IPS DF 4.7 (cell line): ENCODE measurements at regions not wholly inside any gene's neighbourhood (a gene's known extent, or its start where the extent isn't known, plus 50 kb on each side); places are given as distances from the start of the nearest gene placed in this dataset.

Source experiments
- DNase-seq: peaks from one replicate; pipeline ENCODE4 v3.0.0-alpha.2; 2013; ENCODE audit warnings: low spot score; ENCODE audit errors: extremely low read depth

DNA sequence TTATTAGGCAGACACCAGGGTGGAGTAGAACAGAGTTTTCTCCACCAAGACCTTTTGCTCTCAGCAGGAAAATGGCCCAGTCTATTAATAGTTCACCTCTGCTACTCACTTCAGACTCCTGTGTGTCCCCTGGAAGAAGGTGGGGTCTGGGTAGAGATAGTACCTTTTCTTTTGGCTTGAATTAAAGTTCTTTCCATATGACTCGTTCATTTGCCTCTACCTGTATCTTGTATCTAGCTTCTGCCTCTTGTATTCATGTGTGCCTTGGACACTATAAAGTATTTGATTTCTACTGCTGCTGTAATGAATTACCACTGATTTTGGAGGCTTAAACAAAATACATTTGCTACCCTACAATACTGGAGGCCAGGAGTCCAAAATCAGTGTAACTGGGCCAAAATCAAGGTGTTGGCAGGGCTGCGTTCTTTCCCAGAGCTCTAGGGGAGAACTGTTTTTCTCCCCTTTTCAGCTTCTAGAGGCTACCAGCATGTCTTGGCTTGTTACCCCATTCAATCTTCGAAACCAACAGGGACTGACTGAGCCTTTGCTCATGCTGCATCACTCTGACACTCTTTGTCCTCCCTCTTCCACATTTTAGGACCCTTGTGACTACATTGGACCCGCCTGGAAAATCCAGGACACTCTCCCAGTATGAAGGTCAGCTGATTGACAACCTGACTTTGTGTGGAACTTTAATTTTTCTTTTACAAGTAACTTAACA, 155.6 kb upstream of the PRSS58 start:
- no peak for DNase-seq

DNA sequence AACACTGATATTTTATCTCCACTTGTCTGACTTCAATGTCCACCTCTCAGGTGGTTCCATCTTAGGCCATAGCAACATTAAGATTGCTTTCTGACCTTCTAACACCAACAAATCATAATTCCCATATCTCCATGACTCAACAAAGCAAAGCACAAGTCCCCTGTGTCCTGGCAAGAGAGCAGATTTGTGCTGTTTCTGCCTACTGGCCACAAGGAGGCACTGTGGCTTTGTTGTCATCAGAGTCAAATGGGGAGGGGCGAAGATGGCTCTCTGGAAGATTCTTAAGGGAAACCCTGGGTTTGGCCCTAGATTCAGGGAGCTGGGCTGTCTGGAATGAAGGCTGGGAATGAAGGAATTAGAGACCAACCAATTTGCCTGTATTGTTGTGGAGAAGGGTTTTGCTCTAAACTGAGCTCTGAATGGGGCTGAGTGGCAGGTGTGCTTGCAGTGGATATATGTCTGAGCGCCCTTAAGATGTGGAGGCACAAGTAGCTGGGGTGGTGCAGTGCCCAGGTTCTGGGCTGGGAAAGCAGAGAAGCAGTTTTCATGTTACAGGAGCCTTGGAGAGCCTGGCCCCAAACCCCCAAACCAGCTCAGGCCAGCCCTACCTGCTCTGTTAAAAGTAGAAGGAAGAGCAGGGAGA, 154.8 kb upstream of the PRSS58 start:
- DNase-seq = peak; percentile 46

DNA sequence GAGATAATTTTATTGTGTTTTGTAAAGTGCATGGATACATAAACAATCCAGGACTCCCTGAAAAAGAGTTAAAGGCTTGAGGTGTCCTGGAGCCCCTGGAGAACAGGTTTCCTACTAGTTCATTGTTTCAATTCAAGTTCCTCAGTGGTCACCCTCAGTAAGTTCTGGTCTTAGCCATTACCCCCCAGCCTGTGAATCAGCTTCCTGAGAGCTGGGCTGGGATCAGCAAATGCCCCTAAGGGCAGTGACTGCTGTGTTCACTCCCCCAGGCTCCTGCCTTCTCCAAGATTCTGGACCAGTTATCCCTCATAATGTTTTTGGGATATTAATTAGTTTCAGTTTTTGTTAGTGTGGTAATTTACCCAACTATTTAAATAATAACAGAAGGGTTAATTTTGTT, 151.6 kb upstream of the PRSS58 start:
- DNase-seq = no peak

DNA sequence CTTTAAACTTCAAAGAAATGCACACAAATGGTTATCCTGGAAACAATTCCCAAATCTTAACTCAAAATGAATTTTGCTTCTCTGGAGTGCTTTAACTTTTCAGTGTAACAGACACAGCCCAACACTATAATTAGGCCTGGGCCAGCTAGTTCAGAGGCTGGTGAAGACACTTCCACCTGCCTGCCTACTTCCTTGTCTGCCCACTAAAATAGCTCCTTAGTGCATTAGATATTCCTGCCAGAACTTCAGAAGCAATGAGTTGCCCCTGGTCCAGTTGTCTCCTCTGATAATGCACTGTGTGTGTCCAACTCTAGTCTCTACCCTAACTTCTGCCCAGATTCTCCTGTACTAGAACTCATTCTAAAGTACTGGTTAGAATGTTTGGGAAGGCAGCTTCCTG, 150.9 kb upstream of the PRSS58 start:
- no peak for DNase-seq

DNA sequence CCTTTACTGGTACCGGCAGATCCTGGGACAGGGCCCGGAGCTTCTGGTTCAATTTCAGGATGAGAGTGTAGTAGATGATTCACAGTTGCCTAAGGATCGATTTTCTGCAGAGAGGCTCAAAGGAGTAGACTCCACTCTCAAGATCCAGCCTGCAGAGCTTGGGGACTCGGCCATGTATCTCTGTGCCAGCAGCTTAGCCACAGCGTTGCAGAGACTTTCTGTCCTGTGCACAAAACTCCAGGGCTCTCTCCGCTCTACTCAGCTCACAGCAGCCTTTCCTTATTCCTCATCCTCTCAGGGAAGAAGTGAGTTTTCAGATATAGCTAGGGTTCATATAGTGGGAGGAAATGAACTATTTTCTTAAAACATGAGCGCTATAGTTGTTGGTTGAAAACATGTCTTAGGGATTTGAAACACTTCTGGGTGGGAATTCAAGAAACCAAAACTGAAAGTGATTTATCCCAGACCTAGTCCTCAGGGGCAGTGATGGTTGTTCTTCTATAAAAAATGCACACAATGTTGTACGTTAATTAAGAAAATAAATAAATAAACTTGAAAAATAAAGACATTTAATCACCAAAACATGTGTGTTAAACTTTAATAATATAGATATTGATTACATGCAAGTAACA, 150.2 kb upstream of the PRSS58 start:
- no peak for DNase-seq

DNA sequence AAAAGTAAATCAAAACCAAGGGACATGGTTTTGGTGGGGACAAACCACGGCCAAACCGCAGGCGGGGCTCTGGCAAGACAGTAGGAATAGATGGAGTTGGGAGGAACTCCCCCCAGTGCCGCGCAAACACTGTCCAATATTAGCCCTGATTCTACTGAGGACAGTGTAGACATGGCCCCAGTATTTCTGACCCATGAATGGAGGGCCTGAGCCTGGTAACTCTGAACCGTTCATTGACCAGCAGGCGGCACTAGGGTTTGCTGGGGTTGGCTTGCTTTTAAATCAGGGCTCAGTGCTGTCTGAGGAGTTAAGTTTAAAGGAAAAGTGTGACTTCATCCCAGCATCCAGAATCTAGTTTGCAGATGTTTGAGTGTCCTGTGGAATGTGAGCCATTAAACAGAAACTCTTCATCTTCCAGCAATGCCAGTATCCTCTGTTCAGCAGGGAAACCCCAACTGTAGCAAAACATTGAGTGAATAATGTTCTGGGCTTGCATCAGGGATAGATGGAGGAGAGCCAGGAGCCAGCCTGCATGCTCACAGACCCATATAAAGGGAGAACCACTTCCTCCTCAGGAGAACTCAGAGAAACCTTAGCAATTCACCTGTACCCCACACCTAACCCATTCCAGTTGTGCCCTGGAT, 147.4 kb upstream of the PRSS58 start:
- no peak for DNase-seq

DNA sequence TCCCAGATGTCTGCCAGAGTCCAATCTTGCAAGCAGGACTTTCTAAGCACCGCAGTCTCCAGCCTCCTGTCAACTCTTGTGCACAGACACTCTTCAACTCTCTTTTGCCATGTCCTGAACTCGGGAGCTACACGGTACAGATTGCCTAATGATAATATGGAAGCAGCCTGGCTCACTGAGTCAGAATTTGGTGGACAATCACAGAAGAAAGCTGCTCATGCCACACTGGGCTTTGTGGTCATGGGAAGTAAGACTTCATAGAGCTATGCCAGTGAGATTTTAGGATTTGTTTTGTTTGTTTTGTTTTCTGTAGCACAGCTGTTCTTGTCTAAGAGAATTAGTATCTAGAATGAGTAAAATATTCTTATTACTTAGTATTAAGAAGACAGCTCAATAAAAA, 144.1 kb upstream of the PRSS58 start:
- no peak for DNase-seq

DNA sequence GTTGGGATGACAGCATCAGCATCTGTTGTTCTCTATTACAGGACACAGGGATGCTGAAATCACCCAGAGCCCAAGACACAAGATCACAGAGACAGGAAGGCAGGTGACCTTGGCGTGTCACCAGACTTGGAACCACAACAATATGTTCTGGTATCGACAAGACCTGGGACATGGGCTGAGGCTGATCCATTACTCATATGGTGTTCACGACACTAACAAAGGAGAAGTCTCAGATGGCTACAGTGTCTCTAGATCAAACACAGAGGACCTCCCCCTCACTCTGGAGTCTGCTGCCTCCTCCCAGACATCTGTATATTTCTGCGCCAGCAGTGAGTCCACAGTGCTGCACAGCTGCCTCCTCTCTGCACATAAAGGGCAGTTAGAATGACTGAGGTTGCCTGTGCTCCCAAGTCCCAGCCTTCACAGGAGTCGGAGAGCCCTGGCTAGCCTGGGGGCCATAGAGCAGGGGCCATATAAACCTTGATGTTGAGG, 142.2 kb upstream of the PRSS58 start:
- no peak for DNase-seq

DNA sequence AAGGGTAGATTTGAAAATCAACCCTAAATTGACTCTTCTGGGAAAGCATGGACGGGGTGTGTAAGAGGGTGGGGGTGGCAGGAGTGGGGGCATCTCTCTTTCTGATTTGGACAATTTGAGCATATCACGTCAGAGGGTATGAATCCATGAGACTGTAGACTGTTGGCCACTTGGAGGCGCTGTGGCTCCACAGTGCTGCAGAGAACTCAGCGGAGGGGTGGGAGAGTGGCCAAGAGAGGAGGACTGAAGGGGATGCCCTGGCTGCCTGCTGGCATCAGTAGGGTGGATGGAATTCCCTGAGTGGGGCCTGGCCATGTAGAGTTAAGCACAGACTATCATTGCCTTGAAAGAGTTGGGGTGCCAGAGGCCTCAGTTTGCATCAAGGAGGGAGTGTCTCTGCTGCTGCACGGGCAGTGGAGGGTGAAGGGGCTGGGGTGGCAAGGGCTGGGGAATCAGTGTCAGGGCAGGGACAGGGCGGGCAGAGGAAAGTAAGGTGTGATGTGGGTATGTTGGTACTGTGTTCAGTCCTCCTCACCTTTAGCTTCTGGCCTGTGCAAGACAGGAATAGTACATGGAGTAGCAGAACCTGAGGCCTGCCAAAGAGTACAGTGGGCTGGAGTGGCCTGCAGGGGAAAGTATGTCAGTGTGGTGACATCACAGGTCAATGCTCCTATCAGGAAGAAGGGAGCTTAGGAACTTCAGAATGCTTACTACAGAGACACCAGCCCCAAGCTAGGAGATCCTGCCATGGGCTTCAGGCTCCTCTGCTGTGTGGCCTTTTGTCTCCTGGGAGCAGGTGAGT, 133.5 kb upstream of the PRSS58 start:
- peak; percentile 58 for DNase-seq

DNA sequence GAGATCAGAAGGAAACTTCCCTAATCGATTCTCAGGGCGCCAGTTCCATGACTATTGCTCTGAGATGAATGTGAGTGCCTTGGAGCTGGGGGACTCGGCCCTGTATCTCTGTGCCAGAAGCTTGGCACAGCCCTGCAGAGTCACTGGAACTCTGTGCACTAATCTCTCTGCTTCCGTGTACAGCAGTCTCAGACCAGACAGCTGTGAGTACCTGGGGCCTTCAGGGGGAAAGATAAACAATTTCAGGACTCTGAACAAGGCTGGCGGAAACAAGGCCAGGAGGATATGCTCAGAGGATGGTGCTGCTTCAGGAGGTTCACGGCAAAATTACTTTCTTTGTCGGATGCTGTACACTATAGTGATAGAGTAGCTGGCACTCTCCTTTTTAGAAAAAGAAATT, 131.7 kb upstream of the PRSS58 start:
- DNase-seq = no peak

DNA sequence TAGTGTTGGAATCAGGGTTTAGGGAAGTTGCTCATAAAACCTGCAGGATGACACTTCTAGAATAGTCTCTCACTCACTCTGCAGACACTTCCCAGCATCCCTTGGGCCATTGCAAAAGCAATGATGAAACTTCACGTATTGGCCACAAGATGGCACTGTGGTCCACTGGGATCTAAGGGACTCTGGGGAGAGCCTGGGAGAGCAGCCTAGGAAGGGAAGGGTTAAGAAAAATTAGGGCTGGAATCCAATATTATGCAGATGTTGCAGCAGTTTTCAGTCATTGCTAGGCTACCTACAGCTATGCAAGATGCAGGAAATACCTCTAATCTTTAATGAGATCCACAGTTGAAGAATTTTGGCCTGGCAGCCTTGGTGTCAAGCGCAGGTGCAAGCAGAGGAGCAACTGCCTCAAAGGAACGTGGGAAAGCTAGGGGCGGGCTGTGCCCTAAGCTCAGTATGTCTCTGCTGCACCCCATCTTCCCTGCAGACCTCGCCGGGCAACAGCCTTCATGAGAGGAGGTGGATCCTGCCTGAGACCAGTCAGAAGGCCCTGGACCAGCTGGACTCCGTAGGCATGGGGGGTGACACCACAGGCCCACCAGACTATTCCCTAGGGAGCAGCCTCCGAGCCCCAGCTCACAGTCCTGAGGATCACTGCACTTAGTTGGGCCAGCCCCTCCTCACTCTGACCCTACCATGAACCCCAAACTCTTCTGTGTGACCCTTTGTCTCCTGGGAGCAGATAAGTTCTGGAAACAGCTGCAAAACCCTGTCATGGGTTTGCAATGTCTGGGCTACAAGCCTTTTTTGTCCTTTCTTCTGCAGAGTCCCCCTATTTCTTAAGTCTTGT, 127.9 kb upstream of the PRSS58 start:
- DNase-seq = no peak

DNA sequence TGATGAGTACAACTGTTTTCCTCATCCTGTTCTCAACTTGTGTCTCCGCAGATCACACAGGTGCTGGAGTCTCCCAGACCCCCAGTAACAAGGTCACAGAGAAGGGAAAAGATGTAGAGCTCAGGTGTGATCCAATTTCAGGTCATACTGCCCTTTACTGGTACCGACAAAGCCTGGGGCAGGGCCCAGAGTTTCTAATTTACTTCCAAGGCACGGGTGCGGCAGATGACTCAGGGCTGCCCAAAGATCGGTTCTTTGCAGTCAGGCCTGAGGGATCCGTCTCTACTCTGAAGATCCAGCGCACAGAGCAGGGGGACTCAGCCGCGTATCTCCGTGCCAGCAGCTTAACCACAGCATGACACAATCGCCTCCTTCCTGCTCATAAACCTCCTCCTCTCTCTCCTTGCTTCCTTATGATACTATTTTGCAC, 126.7 kb upstream of the PRSS58 start:
- DNase-seq = no peak

DNA sequence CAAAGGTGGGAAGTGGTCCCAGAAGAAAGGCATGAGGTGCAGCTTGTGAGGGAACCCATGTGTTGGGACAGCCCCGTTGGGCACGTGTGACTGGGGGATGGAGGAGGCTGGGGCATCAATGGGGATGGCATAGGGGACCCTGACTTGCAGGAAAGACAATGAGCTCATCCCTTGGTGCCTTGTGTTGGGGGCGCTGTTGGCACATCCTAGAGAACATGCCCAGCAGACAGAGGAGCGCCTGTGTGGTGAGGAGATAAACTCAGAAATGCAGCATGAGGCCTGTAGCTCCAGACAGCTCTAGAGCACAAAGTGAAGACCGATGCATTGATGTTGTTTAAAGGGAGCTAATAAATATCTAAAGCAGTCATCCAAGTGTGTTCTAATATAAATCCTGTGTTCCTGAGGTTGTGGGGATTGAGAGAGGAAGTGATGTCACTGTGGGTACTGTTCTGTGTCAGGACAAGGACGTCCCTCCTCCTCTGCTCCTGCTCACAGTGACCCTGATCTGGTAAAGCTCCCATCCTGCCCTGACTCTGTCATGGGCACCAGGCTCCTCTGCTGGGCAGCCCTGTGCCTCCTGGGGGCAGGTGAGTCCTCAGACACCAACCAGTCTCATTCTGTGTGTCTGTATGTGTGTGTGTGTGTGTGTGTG, 126.1 kb upstream of the PRSS58 start:
- no peak for DNase-seq

DNA sequence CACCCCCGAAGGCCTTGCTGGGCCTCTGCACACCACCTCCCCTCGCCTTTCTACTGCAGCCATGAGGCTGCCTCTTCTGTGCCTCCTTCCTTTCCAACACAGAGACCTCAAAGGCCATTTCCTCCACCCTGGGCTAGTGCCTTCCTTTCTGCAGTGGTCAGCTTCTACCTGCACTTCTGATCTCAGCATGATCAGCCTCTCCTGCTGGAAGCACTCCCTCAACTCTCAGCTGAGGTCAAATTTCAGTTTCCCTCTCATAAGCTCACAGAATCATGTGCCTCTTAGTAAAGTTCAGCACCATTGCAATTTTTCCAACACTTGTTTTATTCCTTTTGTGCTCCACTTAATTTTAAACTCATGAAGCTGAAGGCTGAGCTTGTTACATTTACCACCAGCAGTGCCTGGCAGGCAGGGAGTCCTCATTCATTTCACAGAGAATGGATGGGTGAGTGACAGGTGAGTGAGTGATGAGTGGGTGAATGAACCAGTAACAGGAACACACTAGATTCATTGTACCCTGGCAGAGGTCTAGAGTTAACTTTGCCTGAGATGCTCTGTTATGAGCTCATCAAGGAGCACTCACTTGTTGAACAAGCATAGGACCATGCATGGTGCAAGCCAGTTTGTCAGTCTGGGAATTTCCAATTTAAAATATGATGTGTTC, 124.0 kb upstream of the PRSS58 start:
- DNase-seq = no peak

DNA sequence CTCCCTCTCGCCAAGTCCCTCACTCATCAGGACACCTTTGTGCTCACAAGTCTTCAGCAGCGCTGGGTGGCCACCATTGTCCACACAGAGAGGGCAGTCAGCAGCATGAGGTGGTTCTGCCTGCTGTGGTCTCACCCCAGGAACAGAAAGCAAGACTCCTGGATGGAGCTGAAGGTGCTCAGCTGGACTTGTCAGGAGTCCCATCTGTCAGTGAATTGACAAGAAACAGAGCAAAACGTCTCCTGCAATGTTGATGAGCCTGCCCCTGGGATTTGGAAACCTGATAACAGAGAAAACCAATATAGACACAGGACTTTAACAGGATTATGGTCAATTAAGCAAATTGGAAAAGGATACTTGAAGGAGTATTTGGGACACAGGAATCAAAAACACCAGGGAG, 122.2 kb upstream of the PRSS58 start:
- no peak for DNase-seq

DNA sequence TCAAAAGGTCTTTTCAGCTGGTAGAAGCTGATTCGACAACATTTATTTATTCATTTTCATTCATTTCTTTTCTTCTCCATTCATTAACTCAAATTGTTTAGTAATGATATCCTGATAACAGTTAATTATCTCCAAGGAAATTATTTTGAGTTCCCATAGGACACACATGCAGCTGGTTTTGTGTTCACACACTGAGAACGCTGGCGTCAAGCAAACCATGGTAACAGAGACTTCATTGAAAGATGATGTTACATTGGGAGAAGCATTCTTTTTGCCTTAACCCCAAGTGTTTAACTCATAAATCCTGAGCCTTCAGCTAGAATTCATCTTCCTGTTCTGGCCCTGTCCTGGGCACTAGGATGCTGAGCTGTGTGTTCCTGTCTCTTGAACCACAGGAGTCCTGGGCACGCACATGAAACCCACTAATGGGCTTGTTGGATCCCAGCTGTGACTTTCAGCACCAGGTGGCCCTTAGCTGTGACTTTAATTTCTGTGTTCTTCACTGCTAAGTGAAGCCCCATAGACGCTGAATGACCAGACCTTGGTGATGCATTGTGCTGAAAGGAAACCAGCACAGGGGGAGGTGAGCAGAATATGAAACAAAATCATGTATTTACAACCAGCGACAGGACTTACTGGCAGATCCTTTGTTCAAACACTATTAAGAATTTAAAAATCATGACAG, 121.5 kb upstream of the PRSS58 start:
- no peak for DNase-seq

DNA sequence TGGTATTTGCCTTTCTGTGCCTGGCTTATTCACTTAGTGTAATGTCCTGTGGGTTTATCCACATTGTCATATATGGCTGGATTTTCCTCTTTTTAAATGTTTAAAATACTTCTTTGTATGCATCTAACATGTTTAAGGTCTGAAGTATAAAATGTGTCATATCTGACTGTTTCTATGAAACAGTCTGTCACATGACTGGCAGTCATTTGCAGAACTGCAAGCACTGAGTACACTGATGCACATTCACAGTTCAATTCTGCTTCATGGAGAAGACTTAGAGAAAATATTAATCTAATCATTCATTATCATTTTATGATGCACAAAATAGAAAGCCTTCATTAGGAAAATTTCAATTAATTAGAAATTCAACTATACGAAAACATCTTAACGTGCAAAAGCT, 119.7 kb upstream of the PRSS58 start:
- no peak for DNase-seq

DNA sequence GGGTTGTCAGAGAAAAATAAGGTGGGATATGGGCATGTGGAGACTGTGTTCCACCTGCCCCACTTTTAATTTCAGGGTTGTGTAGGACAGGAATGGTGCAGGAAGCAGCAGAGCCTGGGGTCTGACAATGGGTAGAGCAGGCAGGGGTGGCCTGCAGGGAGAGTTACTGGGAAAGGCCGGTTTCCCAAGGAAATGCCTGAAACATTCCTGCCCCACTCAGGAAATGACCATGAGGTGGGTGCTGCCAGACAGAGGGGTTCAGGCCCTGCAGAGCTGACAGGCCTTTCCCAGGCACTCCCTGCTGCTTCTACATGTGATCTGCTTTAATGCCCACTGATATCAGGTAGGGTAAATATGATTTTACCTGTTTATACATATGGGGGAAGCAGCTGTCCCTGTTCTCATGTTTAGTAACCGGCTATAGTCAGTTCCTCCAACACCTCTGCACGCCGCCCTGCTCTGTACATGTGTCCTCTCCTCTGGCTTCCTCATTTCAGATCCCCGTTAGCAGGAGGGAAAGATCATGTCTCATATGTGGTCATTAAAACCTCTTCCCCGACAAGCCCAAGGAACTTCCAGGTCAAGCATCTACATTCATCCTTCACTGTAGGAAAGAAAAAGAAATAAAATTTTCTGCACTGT, 118.6 kb upstream of the PRSS58 start:
- DNase-seq = no peak
